ENCODE measurements at regions not wholly inside any gene's neighbourhood (a gene's known extent, or its start where the extent isn't known, plus 50 kb on each side); places are given as distances from the start of the nearest gene placed in this dataset.

- no peak for TF ChIP-seq REST (IDR thresholded peaks at IDR 0.05; ENCODE audit: insufficient read depth in 1 of 2, low read depth in 2 of 2, low read length in 2 of 2)
- TF ChIP-seq TAF1 (IDR thresholded peaks at IDR 0.05; ENCODE audit: borderline replicate concordance, insufficient read depth, low read length) = no peak
- no peak for TF ChIP-seq FOXP2 (optimal IDR thresholded peaks at IDR 0.05; ENCODE audit: borderline replicate concordance, extremely low read depth, extremely low read length, insufficient read depth)
- no peak for TF ChIP-seq SIN3A (IDR thresholded peaks at IDR 0.05; ENCODE audit: borderline replicate concordance, insufficient read depth, low read length)
- no peak for TF ChIP-seq POLR2AphosphoS5 (IDR thresholded peaks at IDR 0.05; ENCODE audit: low read depth, low read length)
Measured at GRCh38 chr5:145510324-145510723, 324.8 kb downstream of the PRELID2 start.

- TF ChIP-seq SIN3A (IDR thresholded peaks at IDR 0.05; ENCODE audit: borderline replicate concordance, insufficient read depth, low read length) = no peak
- TF ChIP-seq TAF1 (IDR thresholded peaks at IDR 0.05; ENCODE audit: borderline replicate concordance, insufficient read depth, low read length) = no peak
- no peak for TF ChIP-seq FOXP2 (optimal IDR thresholded peaks at IDR 0.05; ENCODE audit: borderline replicate concordance, extremely low read depth, extremely low read length, insufficient read depth)
- TF ChIP-seq REST (IDR thresholded peaks at IDR 0.05; ENCODE audit: insufficient read depth in 1 of 2, low read depth in 2 of 2, low read length in 2 of 2) = no peak
- TF ChIP-seq POLR2AphosphoS5 (IDR thresholded peaks at IDR 0.05; ENCODE audit: low read depth, low read length) = no peak
Measured at GRCh38 chr5:145509336-145510136, 325.6 kb downstream of the PRELID2 start.

- TF ChIP-seq TAF1 (IDR thresholded peaks at IDR 0.05; ENCODE audit: borderline replicate concordance, insufficient read depth, low read length) (no peak), REST (IDR thresholded peaks at IDR 0.05; ENCODE audit: insufficient read depth in 1 of 2, low read depth in 2 of 2, low read length in 2 of 2) (no peak), POLR2AphosphoS5 (IDR thresholded peaks at IDR 0.05; ENCODE audit: low read depth, low read length) (no peak), SIN3A (IDR thresholded peaks at IDR 0.05; ENCODE audit: borderline replicate concordance, insufficient read depth, low read length) (no peak), FOXP2 (optimal IDR thresholded peaks at IDR 0.05; ENCODE audit: borderline replicate concordance, extremely low read depth, extremely low read length, insufficient read depth) (no peak)
Measured at GRCh38 chr5:145506185-145506850, 328.8 kb downstream of the PRELID2 start.

GRCh38 chr5:145502906-145503305 is 332.2 kb downstream of the PRELID2 start:
- no peak for TF ChIP-seq FOXP2 (optimal IDR thresholded peaks at IDR 0.05; ENCODE audit: borderline replicate concordance, extremely low read depth, extremely low read length, insufficient read depth)
- no peak for TF ChIP-seq TAF1 (IDR thresholded peaks at IDR 0.05; ENCODE audit: borderline replicate concordance, insufficient read depth, low read length)
- TF ChIP-seq POLR2AphosphoS5 (IDR thresholded peaks at IDR 0.05; ENCODE audit: low read depth, low read length) = no peak
- TF ChIP-seq REST (IDR thresholded peaks at IDR 0.05; ENCODE audit: insufficient read depth in 1 of 2, low read depth in 2 of 2, low read length in 2 of 2) = no peak
